Ovary (tissue), 3 donors: ENCODE measurements at regions not wholly inside any gene's neighbourhood (a gene's known extent, or its start where the extent isn't known, plus 50 kb on each side); places are given as distances from the start of the nearest gene placed in this dataset.

Experiments
- EP300 ChIP-seq: sonication (generic); formaldehyde crosslinking; IDR thresholded peaks from one replicate; pipeline ENCODE4 v1.6.1; 2017; ENCODE audit warnings: antibody characterized with exemption
- POLR2A ChIP-seq: fragments of 450-650 bp; IDR thresholded peaks from one replicate; pipeline ENCODE4 v1.6.1; 2017; ENCODE audit warnings: antibody characterized with exemption, mild to moderate bottlenecking, moderate library complexity
- TF ChIP-seq, protein P1 (sequence below), 3 donors: fragments of 450-650 bp in 2 of 3; fragments of 200-600 bp in 1 of 3; IDR thresholded peaks; one replicate each; pipeline versions ENCODE4 v1.5.1 to v1.8.0; 2016 to 2022; ENCODE audit warnings: antibody characterized with exemption in 3 of 3, mild to moderate bottlenecking in 1 of 3
- donor health status: DM: no; HTN: no; CAD: no.

DNA sequence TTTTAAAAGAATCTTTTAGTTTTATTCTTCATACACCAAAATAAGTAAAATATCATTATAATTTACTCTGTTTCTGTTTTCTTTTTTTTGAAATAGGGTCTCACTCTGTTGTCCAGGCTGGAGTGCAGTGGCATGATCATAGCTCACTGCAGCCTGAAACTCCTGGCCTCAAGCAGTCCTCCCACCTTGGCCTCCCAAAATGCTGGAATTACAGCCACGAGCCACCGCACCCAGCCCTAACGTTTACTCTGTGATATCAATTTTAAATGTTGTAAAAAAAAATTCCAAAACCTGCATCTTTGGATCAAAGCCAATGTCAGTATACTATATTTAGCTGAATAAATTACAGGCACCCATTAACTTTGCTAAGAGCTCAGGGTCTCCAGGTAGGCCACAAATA, 437.1 kb upstream of the USP15 start:
- TF ChIP-seq, protein P1, sequence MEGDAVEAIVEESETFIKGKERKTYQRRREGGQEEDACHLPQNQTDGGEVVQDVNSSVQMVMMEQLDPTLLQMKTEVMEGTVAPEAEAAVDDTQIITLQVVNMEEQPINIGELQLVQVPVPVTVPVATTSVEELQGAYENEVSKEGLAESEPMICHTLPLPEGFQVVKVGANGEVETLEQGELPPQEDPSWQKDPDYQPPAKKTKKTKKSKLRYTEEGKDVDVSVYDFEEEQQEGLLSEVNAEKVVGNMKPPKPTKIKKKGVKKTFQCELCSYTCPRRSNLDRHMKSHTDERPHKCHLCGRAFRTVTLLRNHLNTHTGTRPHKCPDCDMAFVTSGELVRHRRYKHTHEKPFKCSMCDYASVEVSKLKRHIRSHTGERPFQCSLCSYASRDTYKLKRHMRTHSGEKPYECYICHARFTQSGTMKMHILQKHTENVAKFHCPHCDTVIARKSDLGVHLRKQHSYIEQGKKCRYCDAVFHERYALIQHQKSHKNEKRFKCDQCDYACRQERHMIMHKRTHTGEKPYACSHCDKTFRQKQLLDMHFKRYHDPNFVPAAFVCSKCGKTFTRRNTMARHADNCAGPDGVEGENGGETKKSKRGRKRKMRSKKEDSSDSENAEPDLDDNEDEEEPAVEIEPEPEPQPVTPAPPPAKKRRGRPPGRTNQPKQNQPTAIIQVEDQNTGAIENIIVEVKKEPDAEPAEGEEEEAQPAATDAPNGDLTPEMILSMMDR (IDR thresholded peaks at IDR 0.05): no peak
- no peak for TF ChIP-seq POLR2A
- no peak for TF ChIP-seq EP300
